AG04449 (cell line): ENCODE measurements at regions not wholly inside any gene's neighbourhood (a gene's known extent, or its start where the extent isn't known, plus 50 kb on each side); places are given as distances from the start of the nearest gene placed in this dataset.
"Not testable (repeated sequence)": the region's sequence is repeated elsewhere in the genome, so short reads cannot be mapped to it uniquely, and the experiment has no call there.

Experiments used
- CTCF ChIA-PET: fragments of 350-600 bp; formaldehyde crosslinking; extraction: SDS; loops from one replicate; lab custom pipeline; 2021; ENCODE audit warnings: antibody characterized with exemption; lab: Yijun Ruan, JAX
- POLR2A ChIA-PET: fragments of 400-600, 350-600 bp; formaldehyde crosslinking; extraction: SDS; loops from one replicate; lab custom pipeline; 2020; ENCODE audit warnings: antibody characterized with exemption, inconsistent platforms; lab: Yijun Ruan, JAX
- DNase-seq: peaks from one replicate; pipeline ENCODE4 v3.0.0-alpha.2; 2010; ENCODE audit warnings: low read depth, low spot score
- H3K4me3 ChIP-seq: 2 replicates; pipeline ENCODE4 v1.5.1; 2011; ENCODE audit warnings: low read depth, mild to moderate bottlenecking, control low read depth, low read length
- TF ChIP-seq, protein P1 (sequence below): IDR thresholded peaks from one replicate; pipeline ENCODE4 v1.5.1; 2011; ENCODE audit warnings: mild to moderate bottlenecking, moderate library complexity, low read length, control low read depth, inconsistent platforms; ENCODE audit not compliant: insufficient read depth; ENCODE audit errors: missing control alignments

DNA sequence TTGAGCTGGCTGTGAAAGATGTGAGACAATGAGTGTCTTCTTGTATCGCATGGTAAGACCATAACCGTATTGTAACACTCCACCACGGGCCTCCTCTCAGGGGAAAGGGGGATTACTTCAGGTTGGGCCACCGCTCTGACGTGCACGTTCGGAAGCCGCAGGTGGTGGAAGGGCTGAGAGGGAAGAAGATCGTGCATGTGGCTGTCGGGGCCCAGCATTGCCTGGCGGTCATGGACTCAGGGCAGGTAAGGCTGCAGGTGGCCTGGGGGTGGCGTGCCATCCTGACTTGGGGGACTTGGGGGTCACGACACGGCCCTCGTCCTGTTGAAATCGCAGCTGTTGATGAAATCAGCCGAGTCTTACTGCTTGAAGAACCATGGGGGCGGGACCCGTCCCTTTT lies 87.3 kb upstream of the FAN1 start:
- POLR2A ChIA-PET, result no interaction called here

DNA sequence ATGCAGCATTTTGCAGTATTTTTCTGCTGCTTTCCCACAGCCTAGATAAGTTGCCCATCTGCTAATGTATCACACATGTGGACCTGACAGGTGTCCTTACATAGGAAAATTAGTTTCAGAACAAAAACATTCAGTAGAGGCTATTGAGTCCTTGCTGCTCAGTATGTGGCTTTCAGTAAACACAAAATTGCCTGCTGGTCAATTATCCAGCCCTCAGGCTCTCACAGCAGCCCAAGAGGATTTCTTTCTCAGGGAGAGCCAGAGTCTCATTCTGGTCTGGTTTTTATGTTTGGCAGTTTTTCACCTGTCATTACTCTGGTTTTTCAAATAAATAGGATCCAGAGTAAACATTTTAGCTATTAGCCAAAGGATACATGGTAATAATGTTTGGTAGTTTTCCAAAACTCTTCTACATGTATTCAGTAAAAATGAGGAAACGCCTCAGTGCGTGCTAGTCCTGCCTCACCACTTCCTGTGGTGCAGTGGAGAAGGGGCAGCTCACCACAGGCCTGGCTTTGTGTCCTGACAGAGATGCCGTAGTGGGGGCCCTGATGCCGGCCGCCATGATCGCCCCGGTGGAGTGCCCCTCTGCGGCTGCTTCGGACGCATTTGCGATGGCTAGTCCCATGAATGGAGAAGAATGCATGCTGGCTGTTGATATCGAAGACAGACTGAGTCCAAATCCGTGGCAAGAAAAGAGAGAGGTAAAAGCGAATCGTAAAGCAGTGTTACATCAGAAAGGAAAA lies 80.5 kb upstream of the FAN1 start:
- POLR2A ChIA-PET, DNase-seq, CTCF ChIA-PET, H3K4me3 ChIP-seq: not testable (repeated sequence)

More for the DNA sequence above, 87.3 kb upstream of the FAN1 start:
- CTCF ChIA-PET, result no interaction called here
- H3K4me3 ChIP-seq, result no peak overlapping the region
- TF ChIP-seq, protein P1, sequence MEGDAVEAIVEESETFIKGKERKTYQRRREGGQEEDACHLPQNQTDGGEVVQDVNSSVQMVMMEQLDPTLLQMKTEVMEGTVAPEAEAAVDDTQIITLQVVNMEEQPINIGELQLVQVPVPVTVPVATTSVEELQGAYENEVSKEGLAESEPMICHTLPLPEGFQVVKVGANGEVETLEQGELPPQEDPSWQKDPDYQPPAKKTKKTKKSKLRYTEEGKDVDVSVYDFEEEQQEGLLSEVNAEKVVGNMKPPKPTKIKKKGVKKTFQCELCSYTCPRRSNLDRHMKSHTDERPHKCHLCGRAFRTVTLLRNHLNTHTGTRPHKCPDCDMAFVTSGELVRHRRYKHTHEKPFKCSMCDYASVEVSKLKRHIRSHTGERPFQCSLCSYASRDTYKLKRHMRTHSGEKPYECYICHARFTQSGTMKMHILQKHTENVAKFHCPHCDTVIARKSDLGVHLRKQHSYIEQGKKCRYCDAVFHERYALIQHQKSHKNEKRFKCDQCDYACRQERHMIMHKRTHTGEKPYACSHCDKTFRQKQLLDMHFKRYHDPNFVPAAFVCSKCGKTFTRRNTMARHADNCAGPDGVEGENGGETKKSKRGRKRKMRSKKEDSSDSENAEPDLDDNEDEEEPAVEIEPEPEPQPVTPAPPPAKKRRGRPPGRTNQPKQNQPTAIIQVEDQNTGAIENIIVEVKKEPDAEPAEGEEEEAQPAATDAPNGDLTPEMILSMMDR, result no peak
- DNase-seq, result no peak

DNA sequence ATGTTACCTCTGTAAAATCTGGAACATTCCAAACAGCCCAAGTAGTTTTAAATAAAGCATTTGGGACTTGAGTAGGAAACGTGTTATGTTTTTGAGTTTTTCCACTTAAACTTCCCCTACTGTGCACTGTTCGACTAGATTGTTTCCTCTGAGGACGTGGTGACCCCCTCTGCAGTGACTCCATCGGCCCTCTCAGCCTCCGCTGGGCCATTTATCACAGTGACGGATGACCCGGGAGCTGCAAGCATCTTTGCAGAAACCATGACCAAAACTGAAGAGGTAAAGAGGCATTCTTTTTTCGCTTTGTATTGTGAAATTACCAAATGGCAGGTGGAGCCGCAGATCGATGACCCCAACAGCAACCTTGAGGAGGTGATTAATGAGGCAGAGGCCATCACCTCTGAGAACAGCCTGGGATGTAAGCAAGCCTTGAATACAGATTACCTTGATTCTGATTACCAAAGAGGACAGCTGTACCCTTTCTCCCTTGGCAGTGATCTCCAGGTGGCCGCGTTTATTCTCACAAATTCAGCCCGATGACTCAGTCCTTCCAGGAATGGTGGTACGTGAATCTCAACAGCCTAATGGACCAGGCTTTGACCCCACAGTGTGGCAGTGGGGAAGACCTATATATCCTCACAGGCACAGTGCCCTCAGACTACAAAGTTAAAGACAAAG lies 79.1 kb upstream of the FAN1 start:
- H3K4me3 ChIP-seq, result no peak overlapping the region
- DNase-seq, result no peak
- CTCF ChIA-PET, result no interaction called here
- TF ChIP-seq, protein P1, result no peak
- POLR2A ChIA-PET, result no interaction called here

DNA sequence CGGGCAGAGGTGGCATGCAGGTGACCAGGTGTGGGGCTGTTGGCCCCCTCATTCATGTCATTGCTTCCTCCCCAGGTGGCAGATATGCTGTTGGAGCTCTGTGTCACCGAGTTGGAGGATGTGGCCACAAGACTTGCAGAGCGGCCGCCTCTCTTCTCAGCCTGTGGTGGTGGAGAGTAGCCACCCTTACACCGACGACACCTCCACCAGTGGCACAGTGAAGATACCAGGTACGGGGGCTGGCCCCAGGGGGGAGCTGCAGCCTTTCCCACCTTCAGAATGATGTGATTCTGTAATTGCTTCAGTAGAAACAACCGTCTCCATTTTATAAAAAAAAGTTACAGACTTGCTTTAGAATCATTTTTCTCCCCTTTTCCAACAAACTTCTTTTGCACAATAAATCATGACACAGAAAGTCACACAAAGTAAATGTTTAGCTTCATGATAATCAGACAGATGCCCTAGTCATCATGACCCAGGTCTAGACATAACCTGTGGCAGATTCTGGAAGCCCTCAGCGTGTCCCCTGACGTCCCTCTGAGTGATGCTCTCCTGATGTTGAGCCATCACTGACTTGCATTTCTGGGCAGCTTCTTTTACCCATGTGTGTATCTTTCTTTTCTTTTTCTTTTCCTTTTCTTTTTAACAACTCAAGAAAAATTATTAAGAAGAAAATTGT lies 76.0 kb upstream of the FAN1 start:
- ChIA-PET POLR2A (no interaction called here), CTCF (no interaction called here)
- TF ChIP-seq, protein P1, result no peak
- no peak for DNase-seq
- H3K4me3 ChIP-seq, result no peak overlapping the region

DNA sequence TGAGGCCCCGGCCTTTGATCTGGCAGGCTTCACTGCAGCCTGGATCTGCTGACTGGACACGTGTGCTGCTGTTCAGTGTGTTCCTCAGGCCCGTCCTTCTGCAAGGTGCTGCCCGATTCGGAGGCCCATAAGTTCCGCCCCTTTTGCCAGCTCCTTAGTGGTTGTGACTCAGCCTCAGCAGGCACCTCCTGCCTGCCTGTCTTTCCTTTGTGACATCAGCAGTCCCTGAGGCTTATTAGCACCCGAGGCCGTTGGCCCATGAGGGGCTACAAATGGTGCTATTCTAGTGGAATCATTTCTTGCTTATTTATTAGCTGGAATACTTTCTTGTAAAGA lies 75.4 kb upstream of the FAN1 start:
- CTCF ChIA-PET, result interaction anchor here (1.0 kb wide), 1 partner anchor 31 kb away, joined by 3 read pairs; no protein-coding TSS in a partner anchor
- POLR2A ChIA-PET, H3K4me3 ChIP-seq, DNase-seq: not testable (repeated sequence)

DNA sequence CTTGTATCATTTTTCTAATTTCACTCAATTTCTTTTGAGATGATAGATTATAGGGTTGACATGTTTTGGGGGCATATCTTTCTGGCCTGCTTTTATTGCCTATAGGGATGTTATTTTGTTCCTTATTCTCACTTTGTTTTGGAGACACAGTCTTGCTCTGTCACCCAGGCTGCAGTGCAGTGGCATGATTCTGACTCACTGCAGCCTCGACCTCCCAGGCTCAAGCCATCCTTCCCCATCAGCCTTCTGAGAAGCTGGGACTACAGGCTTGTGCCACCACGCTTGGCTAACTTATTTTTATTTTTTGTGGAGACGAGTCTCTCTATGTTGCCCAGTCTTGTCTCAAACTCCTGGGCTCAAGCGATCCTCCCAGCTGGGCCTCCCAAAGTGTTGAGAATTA lies 72.8 kb upstream of the FAN1 start:
- DNase-seq, result no peak
- no peak overlapping the region for H3K4me3 ChIP-seq
- ChIA-PET CTCF (no interaction called here), POLR2A (no interaction called here)
- TF ChIP-seq, protein P1, result no peak

DNA sequence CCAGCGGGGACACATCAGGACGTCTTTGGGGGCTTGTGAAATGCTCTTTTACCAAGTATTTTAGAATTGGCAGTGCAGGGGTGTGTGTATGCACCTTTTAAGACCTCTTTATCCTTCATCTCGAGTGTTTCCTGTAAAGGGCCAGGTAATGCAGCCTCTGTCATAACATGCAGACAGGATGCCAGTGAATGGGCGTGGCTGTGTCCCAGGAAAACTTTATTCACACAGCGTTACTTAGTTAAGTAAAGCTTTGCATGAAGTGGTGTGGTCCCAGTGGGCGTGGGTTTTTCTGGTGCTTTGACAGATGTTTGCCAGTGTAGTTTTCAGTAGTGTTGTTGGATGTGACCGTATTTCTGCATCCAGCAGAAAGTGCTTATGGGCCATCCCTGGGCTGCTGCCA lies 70.3 kb upstream of the FAN1 start:
- DNase-seq, POLR2A ChIA-PET, H3K4me3 ChIP-seq: not testable (repeated sequence)
- CTCF ChIA-PET, result interaction anchor here (1.0 kb wide), 1 partner anchor 26 kb away, joined by 3 read pairs; no protein-coding TSS in a partner anchor

DNA sequence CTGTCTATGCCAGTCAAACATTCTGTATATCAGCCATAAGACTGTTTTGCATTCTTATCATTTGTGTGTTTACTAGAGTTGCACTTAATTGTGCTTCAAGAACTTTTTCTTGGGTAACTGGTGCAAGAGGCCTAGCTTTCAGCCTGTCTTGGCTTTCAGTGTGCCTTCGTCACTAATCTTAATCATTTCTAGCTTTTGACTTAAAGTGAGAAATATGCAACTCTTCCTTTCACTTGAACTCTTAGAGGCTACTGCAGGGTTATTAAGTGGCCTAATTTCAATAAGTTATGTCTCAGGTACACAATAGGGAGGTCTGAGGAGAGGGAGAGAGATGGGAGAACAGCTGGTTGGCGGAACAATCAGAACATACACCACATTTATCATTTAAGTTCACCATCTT lies 62.1 kb upstream of the FAN1 start:
- H3K4me3 ChIP-seq, CTCF ChIA-PET, POLR2A ChIA-PET, DNase-seq: not testable (repeated sequence)

DNA sequence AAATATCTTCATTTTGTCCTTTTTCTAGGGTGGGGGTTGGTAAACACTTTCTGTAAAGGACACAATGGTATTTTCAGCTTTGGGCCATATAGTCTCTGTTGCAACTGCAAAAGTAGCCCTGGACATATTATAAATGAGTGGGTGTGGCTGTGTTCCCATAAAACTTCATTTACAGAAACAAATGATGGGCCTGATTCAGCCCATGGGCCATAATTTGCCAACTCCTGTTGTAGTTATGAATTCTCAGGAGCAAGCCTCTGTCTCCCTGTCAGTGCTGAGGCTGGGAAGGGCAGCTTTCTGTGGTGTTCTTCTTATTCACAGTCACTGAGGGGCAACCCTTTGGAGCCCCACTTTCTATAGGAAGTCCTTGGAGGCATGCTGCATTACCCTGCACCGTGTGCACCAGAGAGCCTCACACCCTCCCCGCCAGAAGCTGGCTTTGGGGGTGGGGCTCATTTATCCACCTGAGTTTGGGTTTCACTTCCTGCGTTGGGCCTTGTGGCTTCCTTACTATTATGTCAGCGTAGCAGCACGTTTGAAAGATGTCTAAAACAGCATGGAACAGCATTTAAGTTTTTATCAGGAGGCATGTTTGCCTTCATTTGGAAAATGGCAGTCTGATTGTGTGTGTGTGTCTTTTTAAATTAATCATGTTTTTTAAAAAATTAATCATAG lies 60.8 kb upstream of the FAN1 start:
- POLR2A ChIA-PET, DNase-seq, H3K4me3 ChIP-seq, CTCF ChIA-PET: not testable (repeated sequence)

DNA sequence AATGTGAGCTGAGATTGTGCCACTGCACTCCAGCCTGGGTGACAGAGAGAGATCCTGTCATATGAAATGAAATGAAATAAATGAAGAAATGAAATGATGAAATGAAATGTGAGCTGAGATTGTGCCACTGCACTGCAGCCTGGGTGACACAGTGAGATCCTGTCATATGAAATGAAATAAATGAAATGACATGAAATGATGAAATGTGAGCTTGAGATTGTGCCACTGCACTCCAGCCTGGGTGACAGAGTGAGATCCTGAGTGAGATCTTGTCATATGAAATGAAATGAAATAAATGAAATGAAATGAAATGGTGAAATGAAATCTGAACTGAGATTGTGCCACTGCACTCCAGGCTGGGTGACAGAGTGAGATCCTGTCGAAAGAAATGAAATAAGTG lies 58.2 kb upstream of the FAN1 start:
- CTCF ChIA-PET, result interaction anchor here (1.2 kb wide), 1 partner anchor 13 kb away, joined by 5 read pairs; no protein-coding TSS in a partner anchor
- DNase-seq, POLR2A ChIA-PET, H3K4me3 ChIP-seq: not testable (repeated sequence)
